Heart right ventricle (tissue), 16 donors: ENCODE measurements at regions not wholly inside any gene's neighbourhood (a gene's known extent, or its start where the extent isn't known, plus 50 kb on each side); places are given as distances from the start of the nearest gene placed in this dataset.

ENCODE experiments used
- ATAC-seq, 8 donors: fragments of 200-7000 bp; cut with Tn5 transposase; one replicate each; pipeline ENCODE4 v1.9.1; 2020; ENCODE audit warnings: mild to moderate bottlenecking in 8 of 8, moderate library complexity in 8 of 8, moderate number of reproducible peaks in 1 of 8
- DNase-seq, 2 donors: peaks; one replicate each; pipeline ENCODE4 v3.0.0-alpha.2; 2020
- H3K27ac ChIP-seq, 10 donors: fragments of 200-600 bp; sonication (generic) in 2 of 10; one replicate each; pipeline versions ENCODE4 v1.5.0 to v1.8.0; 2020 to 2022; ENCODE audit warnings: mild to moderate bottlenecking in 3 of 10
- H3K27me3 ChIP-seq, 7 donors: fragments of 200-600 bp; one replicate each; pipeline ENCODE4 v1.8.0; 2021 to 2022; ENCODE audit warnings: mild to moderate bottlenecking in 2 of 7
- H3K36me3 ChIP-seq, 9 donors: fragments of 200-600 bp; sonication (generic) in 1 of 9; one replicate each; pipeline versions ENCODE4 v1.5.0 to v1.8.0; 2020 to 2022; ENCODE audit warnings: mild to moderate bottlenecking in 2 of 9
- H3K4me1 ChIP-seq, 9 donors: fragments of 200-600 bp; sonication (generic) in 1 of 9; one replicate each; pipeline versions ENCODE4 v1.5.0 to v1.8.0; 2020 to 2022; ENCODE audit warnings: mild to moderate bottlenecking in 4 of 9
- H3K4me3 ChIP-seq, 10 donors: fragments of 200-600 bp; sonication (generic) in 2 of 10; one replicate each; pipeline versions ENCODE4 v1.5.0 to v1.8.0; 2020 to 2022; ENCODE audit warnings: mild to moderate bottlenecking in 7 of 10, moderate library complexity in 2 of 10
- H3K9me3 ChIP-seq, 11 donors: fragments of 200-600 bp in 10 of 11; sonication (generic) in 2 of 11; one replicate each; pipeline versions ENCODE4 v1.5.0 to v1.8.0; 2013 to 2022; ENCODE audit warnings: mild to moderate bottlenecking in 2 of 11, control low read depth in 1 of 11, moderate library complexity in 1 of 11
- WGBS, 2 donors: extraction: QIAGEN DNeasy Blood & Tissue Kit; methylation state at CpG; one replicate each; pipeline ENCODE4 v1.1.7; 2013; ENCODE audit warnings: inconsistent platforms in 1 of 2; 5-methylcytosine and 5-hydroxymethylcytosine counted together
- intact Hi-C, 10 donors: fragments of 100-400 bp; cut with DNase I; formaldehyde crosslinking; loops; one replicate each; pipeline versions ENCODE4 v1.11.1 to v1.14.2; 2022
- TF ChIP-seq, protein P1 (sequence below), 9 donors: fragments of 200-600 bp; sonication (generic) in 2 of 9; IDR thresholded peaks; one replicate each; pipeline versions ENCODE4 v1.5.0 to v1.8.0; 2021 to 2022; ENCODE audit warnings: antibody characterized with exemption in 9 of 9, mild to moderate bottlenecking in 5 of 9, moderate library complexity in 1 of 9
- donor health status: Arrhythmogenic right ventricular cardiomyopathy.
- donor health status: ischemic (EF 13 %, LVEDD 7.1; RV severe dilation, severe dysfunction).
- donor health status: healthy with polysubstance abuse.
- donor health status: DM: no; HTN: yes; CAD: no.
- donor health status: DM: no; HTN: no; CAD: no.
- donor health status: ischemic (EF 25% LVEDD 6.9; RV normal size, moderate dysfunction).
- donor health status: ischemic (EF 25% LVEDD 5.7; RV mildly dilated, moderate dysfunction).
- donor health status: healthy.
- donor health status: DM: yes; HTN: yes; CAD: no.
- donor health status: Ischemic cardiomyopathy.
- donor health status: ischemic (EF 35%, LVEDD 5.7; RV mildly dilated, moderate dysfunction).
- donor health status: nonischemic (EF 11% LVEDD 7.7; RV severe dilation, severe dysfunction).
- donor health status: DM: yes; HTN: yes; CAD: no.
- donor health status: PGD.
- donor health status: ischemic (EF 29% LVEDD 5.4; RV normal size, mild dysfunction).
- donor health status: nonischemic (EF 23%, LVEDD 6.1; RV moderate dilation, normal function).

DNA sequence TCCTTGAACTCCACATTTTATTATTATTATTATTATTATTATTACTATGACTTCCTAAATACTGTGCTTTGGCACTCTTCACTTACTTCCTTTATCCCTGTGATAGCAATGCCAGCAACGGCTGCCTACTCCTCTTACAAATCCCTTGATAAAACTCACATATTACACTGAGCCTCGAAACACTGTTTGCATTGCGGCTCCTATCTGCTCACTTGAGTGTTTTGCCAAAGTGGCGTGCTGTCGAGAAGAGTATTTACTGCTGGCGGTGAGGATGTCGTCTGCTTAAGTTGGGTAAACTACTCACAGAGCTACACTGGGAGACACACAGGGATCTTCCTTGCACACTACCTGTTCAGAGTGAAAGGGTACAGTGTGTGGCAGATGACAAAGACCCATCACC is 143.4 kb upstream of the VCX3A start:
- DNase-seq (no peak), ATAC-seq (no peak)
- no peaks in the 10 kb centered on the region for H3K27me3 ChIP-seq
- no peaks in the 10 kb centered on the region for H3K36me3 ChIP-seq
- H3K9me3 ChIP-seq, result peaks cover 0 to 2% (median 0%) of the 10 kb centered on the region in 11 donors
- H3K27ac ChIP-seq, result no peak overlapping the region
- intact Hi-C loops, result no loop called here
- 8 to 16% methylated on average over 7 of the region's 7 CpGs for WGBS, 2 donors
- H3K4me1 ChIP-seq, result no peaks in the 10 kb centered on the region
- H3K4me3 ChIP-seq, result no peak overlapping the region
- TF ChIP-seq, protein P1, sequence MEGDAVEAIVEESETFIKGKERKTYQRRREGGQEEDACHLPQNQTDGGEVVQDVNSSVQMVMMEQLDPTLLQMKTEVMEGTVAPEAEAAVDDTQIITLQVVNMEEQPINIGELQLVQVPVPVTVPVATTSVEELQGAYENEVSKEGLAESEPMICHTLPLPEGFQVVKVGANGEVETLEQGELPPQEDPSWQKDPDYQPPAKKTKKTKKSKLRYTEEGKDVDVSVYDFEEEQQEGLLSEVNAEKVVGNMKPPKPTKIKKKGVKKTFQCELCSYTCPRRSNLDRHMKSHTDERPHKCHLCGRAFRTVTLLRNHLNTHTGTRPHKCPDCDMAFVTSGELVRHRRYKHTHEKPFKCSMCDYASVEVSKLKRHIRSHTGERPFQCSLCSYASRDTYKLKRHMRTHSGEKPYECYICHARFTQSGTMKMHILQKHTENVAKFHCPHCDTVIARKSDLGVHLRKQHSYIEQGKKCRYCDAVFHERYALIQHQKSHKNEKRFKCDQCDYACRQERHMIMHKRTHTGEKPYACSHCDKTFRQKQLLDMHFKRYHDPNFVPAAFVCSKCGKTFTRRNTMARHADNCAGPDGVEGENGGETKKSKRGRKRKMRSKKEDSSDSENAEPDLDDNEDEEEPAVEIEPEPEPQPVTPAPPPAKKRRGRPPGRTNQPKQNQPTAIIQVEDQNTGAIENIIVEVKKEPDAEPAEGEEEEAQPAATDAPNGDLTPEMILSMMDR (IDR thresholded peaks at IDR 0.05), result no peak

DNA sequence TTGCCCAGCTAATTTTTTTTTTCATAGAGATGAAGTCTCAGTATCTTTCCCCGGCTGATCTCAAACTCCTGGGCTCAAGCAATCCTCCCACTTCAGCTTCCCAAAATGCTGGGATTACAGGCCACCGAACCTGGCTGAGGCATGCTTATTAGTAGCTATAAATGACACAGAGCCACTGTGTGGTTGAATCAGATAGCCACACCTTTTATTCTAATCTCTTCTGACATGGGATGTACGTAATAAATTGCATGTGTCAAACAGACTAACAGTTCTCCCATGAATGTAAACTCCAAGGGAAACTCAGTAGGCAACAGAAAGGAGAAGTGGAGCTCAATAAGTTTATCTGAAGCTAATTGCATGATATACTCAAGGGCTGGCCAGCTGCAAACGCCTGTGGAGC is 139.8 kb upstream of the VCX3A start:
- H3K27me3 ChIP-seq, result no peaks in the 10 kb centered on the region
- H3K27ac ChIP-seq, result no peak overlapping the region
- no peak for DNase-seq
- WGBS, 2 donors, result 73 to 79% methylated on average over 4 of the region's 4 CpGs
- H3K36me3 ChIP-seq, result no peaks in the 10 kb centered on the region
- no peak overlapping the region for H3K4me3 ChIP-seq
- ATAC-seq, result no peak
- no peaks in the 10 kb centered on the region for H3K4me1 ChIP-seq
- TF ChIP-seq, protein P1 (IDR thresholded peaks at IDR 0.05), result no peak
- H3K9me3 ChIP-seq, result peaks cover 0 to 8% (median 0%) of the 10 kb centered on the region in 11 donors
- intact Hi-C loops, result no loop called here

DNA sequence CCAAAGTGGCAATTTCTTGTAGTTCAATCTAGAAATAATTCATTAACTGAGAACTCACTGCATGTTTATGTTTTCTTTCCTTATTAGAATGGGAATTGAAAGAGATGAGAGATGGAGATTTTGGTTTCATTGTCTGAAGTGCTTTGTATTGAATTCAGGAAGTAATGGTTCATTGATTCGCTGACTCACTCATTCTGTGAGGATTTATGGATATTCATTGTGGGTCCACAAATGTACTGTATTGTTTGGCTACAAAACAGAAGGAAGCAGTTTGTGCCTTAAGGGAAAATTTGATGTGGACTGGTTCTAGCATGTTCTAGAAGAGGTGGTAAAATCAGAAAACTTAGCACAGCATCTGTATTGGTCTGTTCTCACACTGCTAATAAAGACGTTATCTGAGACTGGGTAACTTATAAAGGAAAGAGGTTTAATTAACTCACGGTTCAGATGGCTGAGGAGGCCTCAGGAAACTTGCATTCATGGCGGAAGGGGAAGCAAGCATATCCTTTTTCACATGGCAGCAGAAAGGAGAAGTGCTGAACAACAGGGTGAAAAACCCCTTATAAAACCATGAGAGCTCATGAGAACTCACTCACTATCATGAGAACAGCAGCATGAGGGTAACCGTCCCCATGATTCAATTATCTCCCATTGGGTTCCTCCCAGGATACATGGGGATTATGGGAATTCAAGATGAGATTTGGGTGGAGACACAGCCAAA is 132.3 kb upstream of the VCX3A start:
- TF ChIP-seq, protein P1 (IDR thresholded peaks at IDR 0.05), result no peak
- no peak for ATAC-seq
- Histone ChIP-seq H3K4me1 (no peaks in the 10 kb centered on the region), H3K9me3 (peaks cover 0 to 5% (median 0%) of the 10 kb centered on the region in 11 donors), H3K36me3 (no peaks in the 10 kb centered on the region), H3K27me3 (no peaks in the 10 kb centered on the region), H3K4me3 (no peak overlapping the region), H3K27ac (no peak overlapping the region)
- 77 to 78% methylated on average over 5 of the region's 5 CpGs for WGBS, 2 donors
- DNase-seq, result no peak
- intact Hi-C loops, result no loop called here

DNA sequence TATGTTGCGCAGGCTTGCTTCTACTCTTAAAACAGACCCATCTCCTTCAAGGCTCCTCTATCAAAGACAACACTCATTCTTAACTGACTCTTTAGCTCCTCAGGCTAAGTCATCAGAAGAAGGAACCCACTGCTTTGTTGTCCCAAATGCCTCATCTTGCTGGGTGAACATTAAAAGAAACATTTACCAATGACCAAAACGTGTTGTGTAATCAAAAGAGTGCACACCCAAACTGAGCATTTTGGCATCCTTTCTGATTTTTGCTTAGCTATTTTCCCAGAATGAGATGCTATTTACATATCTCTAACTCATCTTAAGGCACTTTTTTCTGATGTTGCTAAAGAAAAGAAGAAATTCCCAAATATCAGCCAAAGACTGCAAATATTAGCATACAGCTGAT is 131.7 kb upstream of the VCX3A start:
- no peaks in the 10 kb centered on the region for H3K4me1 ChIP-seq
- no peak for DNase-seq
- no peak overlapping the region for H3K4me3 ChIP-seq
- ATAC-seq, result no peak
- H3K27ac ChIP-seq, result no peak overlapping the region
- H3K9me3 ChIP-seq, result peaks cover 0 to 5% (median 0%) of the 10 kb centered on the region in 11 donors
- no peaks in the 10 kb centered on the region for H3K27me3 ChIP-seq
- H3K36me3 ChIP-seq, result no peaks in the 10 kb centered on the region
- WGBS, 2 donors, result 82 to 89% methylated on average over 2 of the region's 2 CpGs
- intact Hi-C loops, result no loop called here
- TF ChIP-seq, protein P1 (IDR thresholded peaks at IDR 0.05), result no peak
